ENCODE measurements at regions not wholly inside any gene's neighbourhood (a gene's known extent, or its start where the extent isn't known, plus 50 kb on each side); places are given as distances from the start of the nearest gene placed in this dataset.

DNA sequence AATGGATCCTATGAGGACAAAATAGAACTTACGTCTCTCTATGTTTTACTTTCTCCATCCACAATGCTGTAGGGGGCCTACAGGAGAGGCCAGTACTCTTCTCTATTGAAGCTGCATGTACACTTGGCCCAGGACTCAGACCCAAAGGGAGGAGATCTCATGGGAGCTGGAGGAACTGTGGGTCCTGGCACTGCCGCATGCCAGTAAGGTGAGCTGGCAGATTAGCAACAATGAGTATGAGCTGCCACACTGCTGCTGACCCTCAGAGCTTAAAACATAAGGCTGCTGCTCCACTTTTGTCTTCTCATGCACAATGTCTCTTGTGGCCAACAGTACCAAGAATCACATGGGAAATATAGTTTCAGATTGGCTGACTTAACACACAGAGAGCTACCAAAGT lies 57.8 kb upstream of the TBC1D5 start:
- POLR2A ChIA-PET = no interaction called here
- Mint-ChIP-seq H3K9me3 (ENCODE audit: insufficient read depth) (no peaks in the 10 kb centered on the region), H3K36me3 (ENCODE audit: low read depth) (no peaks in the 10 kb centered on the region), H3K4me3 (no peak overlapping the region), H3K27ac (no peak overlapping the region), H3K27me3 (ENCODE audit: low read depth) (no peaks in the 10 kb centered on the region), H3K4me1 (ENCODE audit: low read depth) (peaks cover 6% of the 10 kb centered on the region)
- CTCF ChIA-PET = interaction anchor here (1.5 to 1.8 kb wide), 2 partner anchors 9 to 41 kb away, joined by 5 to 7 read pairs; no protein-coding TSS in a partner anchor
- no peak for DNase-seq
- no peak for ATAC-seq

DNA sequence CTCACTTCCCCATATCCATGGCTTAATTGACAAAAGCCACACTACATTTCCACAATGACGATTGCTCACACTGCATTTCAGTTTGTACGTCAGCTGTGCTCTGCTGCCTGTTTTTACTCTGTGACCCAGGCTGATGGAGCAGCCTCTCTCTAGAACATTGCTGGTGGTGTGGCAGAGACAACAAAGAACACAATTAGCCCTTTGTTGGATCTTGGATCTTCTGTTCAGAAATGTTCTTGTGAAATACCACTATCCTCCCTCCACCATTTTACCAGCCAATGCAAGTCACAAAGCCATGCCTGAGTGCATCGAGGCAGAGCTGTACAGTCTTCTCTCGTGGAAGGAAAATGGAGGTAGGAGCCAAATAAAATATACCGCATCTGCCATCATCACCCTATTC lies 56.9 kb upstream of the TBC1D5 start:
- POLR2A ChIA-PET = no interaction called here

DNA sequence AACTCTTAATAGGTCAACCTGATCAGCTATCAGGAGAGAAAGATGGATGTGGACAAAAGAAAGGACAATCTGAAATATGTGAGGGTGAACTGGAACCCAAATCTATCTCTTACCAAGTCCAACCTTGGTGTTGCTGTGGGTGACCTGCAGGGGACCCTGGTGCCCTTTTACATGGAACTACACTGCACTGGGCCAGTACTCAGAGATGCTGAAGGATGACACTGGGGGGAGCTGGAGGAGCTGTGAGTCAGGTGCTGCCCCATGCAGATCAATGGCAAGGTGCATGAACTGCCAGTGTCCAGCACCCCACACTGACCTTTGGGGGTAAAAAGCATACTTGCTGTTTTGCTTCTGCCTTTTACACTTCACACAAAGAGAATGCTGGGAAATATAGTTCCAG lies 55.6 kb upstream of the TBC1D5 start:
- DNase-seq (no peak), ATAC-seq (no peak)
- POLR2A ChIA-PET = no interaction called here
- Mint-ChIP-seq H3K4me1 (ENCODE audit: low read depth) (peaks cover 4% of the 10 kb centered on the region), H3K27me3 (ENCODE audit: low read depth) (no peaks in the 10 kb centered on the region), H3K36me3 (ENCODE audit: low read depth) (peaks cover 4% of the 10 kb centered on the region), H3K9me3 (ENCODE audit: insufficient read depth) (no peaks in the 10 kb centered on the region), H3K4me3 (no peak overlapping the region), H3K27ac (no peak overlapping the region)
- CTCF ChIA-PET = interaction anchor here (1.3 kb wide), 1 partner anchor 43 kb away, joined by 3 read pairs; no protein-coding TSS in a partner anchor

More for the DNA sequence above, 56.9 kb upstream of the TBC1D5 start:
- Mint-ChIP-seq H3K27ac (no peak overlapping the region), H3K27me3 (ENCODE audit: low read depth) (no peaks in the 10 kb centered on the region), H3K4me3 (no peak overlapping the region), H3K9me3 (ENCODE audit: insufficient read depth) (no peaks in the 10 kb centered on the region), H3K4me1 (ENCODE audit: low read depth) (peaks cover 6% of the 10 kb centered on the region), H3K36me3 (ENCODE audit: low read depth) (no peaks in the 10 kb centered on the region)
- CTCF ChIA-PET = interaction anchor here (1.3 to 1.8 kb wide), 2 partner anchors 41 to 42 kb away, joined by 3 to 7 read pairs; no protein-coding TSS in a partner anchor
- DNase-seq (no peak), ATAC-seq (no peak)

DNA sequence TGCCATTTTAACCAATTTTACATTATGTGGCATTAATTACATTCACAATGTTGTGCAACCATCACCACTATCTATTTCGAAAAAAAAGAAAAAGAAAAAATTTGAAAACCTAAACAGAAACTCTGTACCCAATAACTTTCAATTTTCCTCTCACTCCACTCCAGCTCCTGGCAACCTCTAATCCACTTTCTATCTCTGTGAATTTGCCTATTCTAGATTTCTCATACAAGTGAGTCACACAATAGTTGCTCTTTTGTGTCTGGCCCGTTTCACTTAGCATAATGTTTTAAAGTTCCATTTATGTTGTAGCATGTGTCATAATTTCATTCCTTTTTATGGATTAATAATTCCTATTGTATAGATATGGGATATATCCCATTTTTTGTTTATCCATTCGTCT lies 53.3 kb upstream of the TBC1D5 start:
- ATAC-seq (no peak), DNase-seq (no peak)
- H3K4me1 Mint-ChIP-seq (ENCODE audit: low read depth) = peaks cover 2% of the 10 kb centered on the region
- H3K36me3 Mint-ChIP-seq (ENCODE audit: low read depth) = peaks cover 12% of the 10 kb centered on the region
- H3K27ac Mint-ChIP-seq = no peak overlapping the region
- POLR2A ChIA-PET = no interaction called here
- CTCF ChIA-PET = no interaction called here
- peaks cover 8% of the 10 kb centered on the region for H3K9me3 Mint-ChIP-seq (ENCODE audit: insufficient read depth)
- peaks cover 4% of the 10 kb centered on the region for H3K27me3 Mint-ChIP-seq (ENCODE audit: low read depth)
- no peak overlapping the region for H3K4me3 Mint-ChIP-seq

DNA sequence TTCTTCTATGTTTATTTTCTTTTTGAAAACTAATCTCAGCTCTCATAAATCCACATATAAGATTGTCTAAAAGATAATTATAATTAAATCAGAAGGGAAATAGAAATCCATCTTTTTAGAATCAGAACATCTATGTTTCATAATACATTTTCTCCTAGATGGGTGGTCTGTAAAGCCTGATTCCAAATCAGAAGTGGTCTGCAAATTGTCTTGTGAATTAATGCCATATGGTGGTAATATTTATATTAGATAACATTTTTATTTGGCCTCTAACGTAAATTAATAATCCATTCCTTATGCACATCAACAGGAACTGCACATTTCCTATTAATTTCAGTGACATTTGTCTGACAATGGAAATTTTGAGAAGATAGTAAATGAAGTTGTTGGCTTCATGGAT lies 52.8 kb upstream of the TBC1D5 start:
- Mint-ChIP-seq H3K36me3 (ENCODE audit: low read depth) (peaks cover 12% of the 10 kb centered on the region), H3K27me3 (ENCODE audit: low read depth) (peaks cover 4% of the 10 kb centered on the region), H3K4me3 (no peak overlapping the region), H3K9me3 (ENCODE audit: insufficient read depth) (peaks cover 8% of the 10 kb centered on the region), H3K27ac (no peak overlapping the region), H3K4me1 (ENCODE audit: low read depth) (no peaks in the 10 kb centered on the region)
- ATAC-seq = no peak
- no peak for DNase-seq
- CTCF ChIA-PET = no interaction called here
- POLR2A ChIA-PET = no interaction called here

DNA sequence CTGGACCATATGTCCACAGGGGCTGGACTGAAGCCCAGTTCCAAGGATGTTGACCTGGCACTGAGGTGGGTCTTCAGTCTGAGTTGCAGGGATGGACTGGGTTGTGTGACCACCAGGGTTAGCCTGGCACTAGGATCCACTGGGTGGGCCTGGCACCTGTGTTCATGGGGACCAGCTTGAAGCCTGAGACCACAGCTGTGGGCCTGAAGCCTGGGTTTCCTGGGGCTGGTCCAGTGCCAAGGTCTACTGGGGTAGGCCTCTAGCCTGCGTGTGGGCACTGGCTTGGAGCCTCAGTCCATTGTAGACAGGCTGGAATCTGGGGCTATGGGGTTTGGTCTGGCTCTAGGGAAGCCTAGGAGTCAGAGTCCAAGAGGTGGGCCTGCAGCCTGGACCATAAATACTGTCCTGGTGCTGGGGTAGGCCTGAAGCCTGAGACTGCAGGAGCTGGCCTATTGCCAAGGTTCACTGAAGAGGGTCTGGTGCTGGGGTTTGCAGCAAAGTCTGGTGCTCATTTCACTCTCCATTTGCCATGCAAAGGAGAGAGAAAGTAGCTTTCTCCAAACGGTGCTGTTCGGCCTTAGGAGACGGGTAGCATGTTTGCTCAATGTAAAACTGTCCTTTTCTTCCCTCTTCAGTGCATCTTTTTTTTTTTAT lies 51.2 kb upstream of the TBC1D5 start:
- H3K9me3 Mint-ChIP-seq (ENCODE audit: insufficient read depth) = peaks cover 8% of the 10 kb centered on the region
- H3K4me3 Mint-ChIP-seq = no peak overlapping the region
- peaks cover 10% of the 10 kb centered on the region for H3K27me3 Mint-ChIP-seq (ENCODE audit: low read depth)
- ChIA-PET POLR2A (no interaction called here), CTCF (no interaction called here)
- H3K27ac Mint-ChIP-seq = no peak overlapping the region
- H3K36me3 Mint-ChIP-seq (ENCODE audit: low read depth) = peaks cover 13% of the 10 kb centered on the region
- H3K4me1 Mint-ChIP-seq (ENCODE audit: low read depth) = no peaks in the 10 kb centered on the region
- no peak for DNase-seq
- ATAC-seq = no peak
